Neural progenitor cell (in vitro differentiated cells): ENCODE measurements at regions not wholly inside any gene's neighbourhood (a gene's known extent, or its start where the extent isn't known, plus 50 kb on each side); places are given as distances from the start of the nearest gene placed in this dataset.

ENCODE experiments used
- DNase-seq: peaks from one replicate; pipeline ENCODE4 v3.0.0-alpha.2; 2016; ENCODE audit warnings: low spot score
- H2AFZ ChIP-seq: fragments of 200-600 bp; sonication (generic); replicated peaks from 2 replicates; pipeline ENCODE4 v1.6.1; 2016; ENCODE audit warnings: antibody characterized with exemption
- H3F3A ChIP-seq: fragments of 200-600 bp; sonication (generic); 2 replicates; pipeline ENCODE4 v1.6.1; 2016; ENCODE audit warnings: antibody characterized with exemption, low read depth
- H3K27ac ChIP-seq: fragments of 200-600 bp; sonication (generic); 2 replicates; pipeline ENCODE4 v1.5.1; 2016; ENCODE audit warnings: mild to moderate bottlenecking
- H3K27me3 ChIP-seq: fragments of 200-600 bp; sonication (generic); 2 replicates; pipeline ENCODE4 v1.6.1; 2016; ENCODE audit warnings: mild to moderate bottlenecking, moderate library complexity
- H3K36me3 ChIP-seq: fragments of 200-600 bp; sonication (generic); 2 replicates; pipeline ENCODE4 v1.5.1; 2016
- H3K4me1 ChIP-seq: fragments of 200-600 bp; sonication (generic); 2 replicates; pipeline ENCODE4 v1.6.1; 2016; ENCODE audit warnings: mixed run types
- H3K4me2 ChIP-seq: fragments of 200-600 bp; sonication (generic); 2 replicates; pipeline ENCODE4 v1.6.1; 2016
- H3K4me3 ChIP-seq: fragments of 200-600 bp; sonication (generic); 2 replicates; pipeline ENCODE4 v1.5.1; 2016
- H3K79me2 ChIP-seq: fragments of 200-600 bp; sonication (generic); 2 replicates; pipeline ENCODE4 v1.6.1; 2016; ENCODE audit warnings: low read depth
- H3K9ac ChIP-seq: fragments of 200-600 bp; sonication (generic); 2 replicates; pipeline ENCODE4 v1.6.1; 2016
- H3K9me3 ChIP-seq: fragments of 200-600 bp; sonication (generic); 2 replicates; pipeline ENCODE4 v1.5.1; 2016; ENCODE audit warnings: low read depth
- H4K20me1 ChIP-seq: fragments of 200-600 bp; sonication (generic); 2 replicates; pipeline ENCODE4 v1.6.1; 2016; ENCODE audit warnings: low read depth
- H3K27ac Mint-ChIP-seq: 3 replicates; pipeline ENCODE4 v1.8.0; 2021; ENCODE audit warnings: mixed read lengths
- H3K27me3 Mint-ChIP-seq: 2 replicates; pipeline ENCODE4 v1.8.0; 2022; ENCODE audit warnings: low read depth, mild to moderate bottlenecking, inconsistent platforms, moderate library complexity, mixed read lengths; ENCODE audit not compliant: insufficient read depth
- H3K36me3 Mint-ChIP-seq: 3 replicates; pipeline ENCODE4 v1.8.0; 2021; ENCODE audit warnings: mixed read lengths
- H3K4me1 Mint-ChIP-seq: 3 replicates; pipeline ENCODE4 v1.8.0; 2021; ENCODE audit warnings: mixed read lengths
- H3K4me3 Mint-ChIP-seq: 3 replicates; pipeline ENCODE4 v1.8.0; 2021; ENCODE audit warnings: mild to moderate bottlenecking, moderate library complexity, mixed read lengths
- H3K9me3 Mint-ChIP-seq: 3 replicates; pipeline ENCODE4 v1.8.0; 2020; ENCODE audit warnings: mixed read lengths
- CTCF ChIP-seq: fragments of 200-600 bp; sonication (generic); IDR thresholded peaks from 2 replicates; pipeline ENCODE4 v1.5.1; 2017; ENCODE audit warnings: antibody characterized with exemption, mild to moderate bottlenecking
- EZH2 ChIP-seq: fragments of 200-600 bp; sonication (generic); IDR thresholded peaks from 2 replicates; pipeline ENCODE4 v1.6.1; 2017; ENCODE audit warnings: antibody characterized with exemption, mild to moderate bottlenecking, moderate library complexity
- EZH2phosphoT487 ChIP-seq: fragments of 200-600 bp; sonication (generic); IDR thresholded peaks from 2 replicates; pipeline ENCODE4 v1.6.1; 2017; ENCODE audit warnings: antibody characterized with exemption

- Histone ChIP-seq H2AFZ (no peak overlapping the region), H3K27me3 (no peaks in the 10 kb centered on the region), H3K4me2 (no peak overlapping the region), H3K36me3 (no peaks in the 10 kb centered on the region), H3K27ac (no peak overlapping the region), H3K4me1 (peaks cover 7% of the 10 kb centered on the region), H3F3A (no peaks in the 10 kb centered on the region), H3K79me2 (no peaks in the 10 kb centered on the region), H3K9ac (no peak overlapping the region), H4K20me1 (no peaks in the 10 kb centered on the region), H3K9me3 (no peaks in the 10 kb centered on the region), H3K4me3 (no peak overlapping the region)
- Mint-ChIP-seq H3K27me3 (peaks cover 8% of the 10 kb centered on the region), H3K36me3 (no peaks in the 10 kb centered on the region), H3K4me3 (no peak overlapping the region), H3K27ac (no peak overlapping the region), H3K4me1 (peaks cover 9% of the 10 kb centered on the region), H3K9me3 (peaks cover 12% of the 10 kb centered on the region)
- no peak for TF ChIP-seq CTCF
- no peak for TF ChIP-seq EZH2phosphoT487
- no peak for TF ChIP-seq EZH2
- no peak for DNase-seq
These were observed 87.9 kb upstream of the CDYL start for GRCh38 chr6:4687989-4688947.

GRCh38 chr6:4687656-4687988 is 88.6 kb upstream of the CDYL start:
- TF ChIP-seq CTCF, result no peak
- TF ChIP-seq EZH2, result no peak
- no peak for TF ChIP-seq EZH2phosphoT487
- Histone ChIP-seq H3F3A (no peaks in the 10 kb centered on the region), H3K36me3 (no peaks in the 10 kb centered on the region), H3K4me1 (peaks cover 7% of the 10 kb centered on the region), H4K20me1 (no peaks in the 10 kb centered on the region), H3K9ac (no peak overlapping the region), H3K27me3 (no peaks in the 10 kb centered on the region), H3K4me3 (no peak overlapping the region), H2AFZ (no peak overlapping the region), H3K4me2 (no peak overlapping the region), H3K9me3 (no peaks in the 10 kb centered on the region), H3K79me2 (no peaks in the 10 kb centered on the region), H3K27ac (no peak overlapping the region)
- DNase-seq, result no peak
- peaks cover 9% of the 10 kb centered on the region for H3K4me1 Mint-ChIP-seq
- H3K27ac Mint-ChIP-seq, result no peak overlapping the region
- no peak overlapping the region for H3K4me3 Mint-ChIP-seq
- H3K27me3 Mint-ChIP-seq, result peaks cover 8% of the 10 kb centered on the region
- H3K9me3 Mint-ChIP-seq, result peaks cover 8% of the 10 kb centered on the region
- H3K36me3 Mint-ChIP-seq, result no peaks in the 10 kb centered on the region

GRCh38 chr6:4682431-4683097 is 93.6 kb upstream of the CDYL start:
- H4K20me1 ChIP-seq, result no peaks in the 10 kb centered on the region
- H3F3A ChIP-seq, result no peaks in the 10 kb centered on the region
- no peak overlapping the region for H3K9ac ChIP-seq
- no peaks in the 10 kb centered on the region for H3K79me2 ChIP-seq
- Mint-ChIP-seq H3K4me3 (no peak overlapping the region), H3K9me3 (no peaks in the 10 kb centered on the region), H3K36me3 (no peaks in the 10 kb centered on the region), H3K27me3 (peaks cover 3% of the 10 kb centered on the region), H3K4me1 (peaks cover 6% of the 10 kb centered on the region), H3K27ac (no peak overlapping the region)
- no peak for TF ChIP-seq EZH2phosphoT487
- H3K4me1 ChIP-seq, result peaks cover 7% of the 10 kb centered on the region
- no peak overlapping the region for H3K4me2 ChIP-seq
- no peaks in the 10 kb centered on the region for H3K9me3 ChIP-seq
- H3K4me3 ChIP-seq, result no peak overlapping the region
- DNase-seq, result no peak
- H2AFZ ChIP-seq, result no peak overlapping the region
- no peaks in the 10 kb centered on the region for H3K27me3 ChIP-seq
- H3K36me3 ChIP-seq, result no peaks in the 10 kb centered on the region
- H3K27ac ChIP-seq, result no peak overlapping the region
